ENCODE measurements at regions not wholly inside any gene's neighbourhood (a gene's known extent, or its start where the extent isn't known, plus 50 kb on each side); places are given as distances from the start of the nearest gene placed in this dataset.

DNA sequence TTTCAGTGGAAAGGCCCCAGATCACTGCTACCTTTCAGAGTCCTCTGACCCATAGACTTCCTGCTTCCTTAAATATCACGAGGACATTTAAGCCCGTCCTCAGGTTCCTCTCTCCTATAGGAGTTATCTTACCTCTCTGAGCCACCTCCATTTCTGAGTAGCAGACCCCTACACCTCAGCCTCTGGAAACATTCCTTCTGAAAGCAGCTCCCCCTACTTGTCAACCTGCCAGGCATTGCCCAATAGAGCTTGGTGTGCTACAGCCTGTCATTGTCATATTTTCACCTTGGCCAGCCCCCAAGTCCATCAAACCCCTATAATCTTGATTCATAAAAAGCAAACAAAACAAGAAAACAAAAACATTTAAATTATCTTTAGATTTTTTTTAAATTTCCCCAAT is 717.9 kb upstream of the SLC8A1 start:
- TF ChIP-seq SUZ12 (IDR thresholded peaks at IDR 0.05; ENCODE audit: extremely low read depth, insufficient read depth, insufficient read length) (no peak), YY1 (IDR thresholded peaks at IDR 0.05; ENCODE audit: insufficient read depth, insufficient read length) (no peak), ZNF274 (IDR thresholded peaks at IDR 0.05; ENCODE audit: low read depth, low read length) (no peak)

All from NT2/D1 (cell line).